ENCODE measurements at regions not wholly inside any gene's neighbourhood (a gene's known extent, or its start where the extent isn't known, plus 50 kb on each side); places are given as distances from the start of the nearest gene placed in this dataset.
A peak's percentile ranks its signal among the peaks of the same experiment; 100 is the strongest.

- DNase-seq = no peak
Observed at GRCh38 chr3:107428051-107428858, 51.0 kb downstream of the CCDC54 start.

- DNase-seq = peak; percentile 62
Observed at GRCh38 chr3:107429320-107430181, 52.3 kb downstream of the CCDC54 start.

GRCh38 chr3:107430214-107430995, 53.2 kb downstream of the CCDC54 start:
- no peak for DNase-seq

DNA sequence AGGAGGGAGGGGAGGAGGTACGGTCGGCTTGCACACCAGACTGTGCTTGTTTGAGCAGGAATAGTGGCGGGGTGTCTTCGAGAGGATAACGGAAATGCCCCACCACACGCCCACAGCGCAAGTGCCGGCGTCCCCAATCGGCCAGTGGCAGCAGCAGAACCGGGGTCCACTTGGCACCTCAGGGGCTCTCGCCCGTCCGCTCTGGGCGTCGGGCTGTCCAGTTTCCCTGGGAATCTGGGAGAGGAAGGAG, 53.7 kb downstream of the CCDC54 start:
- peak; percentile 15 for DNase-seq

GRCh38 chr3:107431246-107432012, 54.2 kb downstream of the CCDC54 start:
- peak; percentile 25 for DNase-seq

DNA sequence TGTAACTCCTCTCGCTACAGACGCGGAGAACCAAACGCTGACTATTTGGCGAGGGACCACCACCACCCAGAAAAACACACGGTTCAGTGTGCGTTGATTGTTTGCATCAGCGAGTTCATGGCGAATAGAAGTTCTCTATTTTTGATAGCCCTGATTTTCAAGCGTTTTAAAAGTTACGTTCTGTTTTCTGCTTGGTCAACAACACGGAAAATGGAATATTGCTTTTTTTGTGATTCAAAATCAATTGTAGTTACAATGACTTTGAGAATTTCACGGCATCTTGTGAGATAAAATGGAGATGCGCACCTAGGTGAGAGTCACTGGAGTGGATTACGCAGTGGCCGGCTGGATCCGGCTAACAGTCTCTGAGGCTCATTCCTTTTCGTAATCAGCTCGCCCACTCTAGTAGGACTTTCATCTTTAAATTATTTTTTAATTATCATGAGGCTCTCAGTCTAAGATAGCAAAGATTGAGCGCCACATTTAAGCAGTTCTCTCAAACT, 54.8 kb downstream of the CCDC54 start:
- DNase-seq = no peak

DNA sequence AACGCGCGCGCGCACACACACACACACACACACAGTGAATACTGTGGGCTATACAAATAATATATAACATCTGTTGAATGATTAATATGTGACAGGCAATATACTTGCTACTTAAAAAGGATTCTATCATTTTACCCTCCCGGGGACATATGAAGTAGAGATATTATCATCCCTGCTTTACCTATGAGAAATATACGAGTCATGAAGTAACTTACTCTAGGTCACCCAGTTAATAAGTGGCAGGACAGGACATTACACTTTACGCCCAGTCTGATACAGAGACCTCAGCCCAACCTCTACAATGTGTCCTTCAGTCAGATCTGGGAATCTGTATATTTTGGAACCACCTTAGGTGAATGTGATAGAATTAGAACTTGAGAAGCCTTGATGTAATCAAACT, 55.4 kb downstream of the CCDC54 start:
- no peak for DNase-seq

DNA sequence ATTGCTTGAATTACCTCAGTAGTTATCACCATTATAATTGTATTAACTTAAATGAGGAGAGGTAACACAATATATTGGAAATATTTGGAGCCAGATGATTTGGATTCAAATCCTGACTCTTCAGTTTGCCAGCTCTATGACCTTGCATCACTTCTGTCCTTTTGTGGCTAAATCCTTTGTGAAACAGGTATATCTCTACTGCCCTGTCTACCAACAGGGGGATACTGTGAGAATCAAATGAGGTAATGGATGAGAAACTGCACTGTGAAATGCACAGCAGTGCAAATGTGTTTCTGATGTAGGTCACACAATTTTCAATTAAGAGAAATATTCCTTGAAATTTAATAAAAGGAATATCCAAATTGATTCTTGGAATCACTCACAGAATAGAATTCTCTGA, 58.8 kb downstream of the CCDC54 start:
- DNase-seq = no peak

DNA sequence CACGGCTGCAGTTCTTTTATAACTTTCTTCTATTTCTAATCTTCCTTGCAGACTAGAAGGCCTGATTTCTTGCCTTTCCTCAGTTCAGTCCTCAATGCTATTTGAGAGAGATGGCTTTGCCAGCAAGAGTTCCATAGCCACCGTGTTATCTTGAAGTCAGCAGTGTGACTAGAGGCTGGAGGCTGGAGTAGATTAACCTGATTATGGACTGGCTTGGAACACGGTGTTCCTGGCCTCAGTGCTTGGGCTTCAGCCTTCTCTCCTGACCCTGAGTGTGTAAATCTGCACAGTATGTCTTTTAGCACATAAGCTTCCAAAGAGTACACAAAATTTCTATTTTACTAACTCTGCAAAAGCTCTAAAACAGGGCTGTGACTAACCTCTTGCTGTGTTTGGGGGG, 61.4 kb downstream of the CCDC54 start:
- DNase-seq = no peak

GRCh38 chr3:107441617-107442016, 64.4 kb downstream of the CCDC54 start:
- no peak for DNase-seq

GRCh38 chr3:107443461-107443860, 66.2 kb downstream of the CCDC54 start:
- no peak for DNase-seq

- no peak for DNase-seq
Observed at GRCh38 chr3:107446706-107447105, 69.5 kb downstream of the CCDC54 start.

- DNase-seq = no peak
Observed at GRCh38 chr3:107450254-107450893, 72.4 kb upstream of the BBX start.

- DNase-seq = no peak
Observed at GRCh38 chr3:107452436-107452835, 70.3 kb upstream of the BBX start.

GRCh38 chr3:107453504-107453903, 69.3 kb upstream of the BBX start:
- no peak for DNase-seq

DNA sequence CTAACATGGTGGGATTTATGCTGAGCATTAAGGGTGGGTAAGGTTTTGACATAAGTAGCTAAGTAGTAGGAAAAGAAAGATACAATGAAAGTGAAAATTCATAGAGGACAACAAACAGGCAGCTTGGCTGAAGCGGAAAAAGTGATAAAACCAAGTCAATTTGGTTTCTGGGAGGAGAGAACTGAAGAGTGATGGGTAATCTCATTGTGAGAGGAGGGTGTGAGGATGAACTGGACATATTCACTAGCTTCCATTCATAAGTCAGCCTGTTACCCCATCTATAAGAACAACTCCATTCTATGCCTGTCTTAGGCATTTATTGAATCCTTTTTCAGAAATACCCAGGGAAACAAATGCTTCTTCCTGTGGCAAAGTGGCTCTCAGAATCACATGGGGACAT, 67.1 kb upstream of the BBX start:
- no peak for DNase-seq

DNA sequence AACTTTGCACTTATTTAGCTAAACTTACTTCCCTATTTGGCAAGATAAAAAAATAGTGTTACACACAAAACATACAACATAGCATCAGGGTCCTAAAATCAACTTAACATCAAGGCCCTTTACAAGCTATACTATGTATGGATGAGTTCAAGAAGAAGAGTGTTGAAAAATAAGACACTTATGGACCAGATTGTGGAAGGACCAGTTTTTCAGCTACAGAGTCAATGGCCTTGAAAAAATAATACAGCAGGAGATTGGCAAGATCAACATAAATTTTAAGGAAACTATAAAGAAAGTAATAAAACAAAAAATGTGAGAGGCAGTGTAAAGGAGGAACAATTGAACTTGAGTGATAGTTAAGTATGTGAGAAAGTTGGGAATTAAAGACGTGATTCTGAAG, 66.3 kb upstream of the BBX start:
- DNase-seq = no peak

DNA sequence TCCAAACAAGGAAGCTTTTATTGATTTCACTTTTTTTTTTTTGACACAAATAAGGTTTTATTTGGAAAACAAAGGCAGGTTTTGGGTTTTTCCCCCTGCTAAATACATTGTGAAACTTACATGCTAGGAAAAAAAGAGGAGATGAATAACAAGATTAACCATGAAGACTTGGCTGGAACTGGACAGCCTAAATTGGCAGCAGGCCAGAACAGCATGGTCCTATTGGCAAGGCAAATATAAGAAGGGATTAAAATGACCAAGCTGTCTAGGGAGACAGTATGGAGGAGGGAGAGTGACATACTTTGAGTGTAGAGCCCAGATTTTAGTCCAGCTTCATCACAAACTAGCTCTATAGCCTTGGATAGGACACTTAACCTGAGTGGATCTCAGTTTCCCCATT, 63.9 kb upstream of the BBX start:
- DNase-seq = no peak

- DNase-seq = no peak
Observed at GRCh38 chr3:107461721-107462120, 61.0 kb upstream of the BBX start.

DNA sequence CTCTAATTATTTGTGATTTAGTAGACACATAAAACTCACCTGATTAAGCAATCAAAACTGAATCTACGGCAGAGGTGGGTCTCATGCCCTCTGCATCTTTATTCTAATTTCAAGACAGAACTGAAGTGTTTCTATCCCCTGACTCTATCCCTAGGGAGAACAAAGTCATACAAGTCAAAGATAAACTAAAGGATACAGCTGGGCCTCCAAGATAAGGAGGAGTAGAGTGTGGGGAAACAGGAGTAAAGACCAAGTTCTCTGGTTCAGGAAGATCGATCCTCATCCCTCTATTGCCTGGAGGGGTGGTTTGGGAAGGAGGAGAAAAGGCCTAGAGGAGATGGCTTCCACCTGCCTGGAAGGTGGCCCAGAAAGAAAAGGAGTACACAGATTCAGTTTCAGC, 58.7 kb upstream of the BBX start:
- DNase-seq = no peak

DNA sequence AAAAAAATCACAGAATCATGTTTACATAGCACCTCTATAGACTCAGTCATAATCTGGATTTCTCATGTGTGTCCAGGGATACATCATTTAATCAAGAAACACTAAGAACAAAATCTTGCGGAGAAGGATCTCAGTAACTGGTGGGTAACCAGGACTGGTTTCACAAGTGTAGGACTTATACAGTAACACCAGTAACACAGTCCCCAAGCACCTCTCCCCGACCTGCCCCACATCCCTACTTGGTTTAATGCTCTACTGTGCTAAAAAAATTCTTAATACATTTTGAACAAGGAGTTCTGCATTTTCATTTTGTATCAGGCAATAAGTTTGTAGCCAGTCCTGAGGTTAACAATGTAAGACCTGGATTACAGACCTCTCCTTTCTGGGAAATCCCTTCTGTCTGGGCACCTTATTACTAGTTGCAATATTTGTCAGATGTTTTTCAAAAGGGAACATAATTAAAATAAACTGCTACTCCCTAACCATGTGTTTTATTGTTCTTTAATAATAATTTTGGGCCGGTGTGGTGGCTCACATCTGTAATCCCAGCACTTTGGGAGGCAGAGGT, 57.6 kb upstream of the BBX start:
- DNase-seq = no peak

DNA sequence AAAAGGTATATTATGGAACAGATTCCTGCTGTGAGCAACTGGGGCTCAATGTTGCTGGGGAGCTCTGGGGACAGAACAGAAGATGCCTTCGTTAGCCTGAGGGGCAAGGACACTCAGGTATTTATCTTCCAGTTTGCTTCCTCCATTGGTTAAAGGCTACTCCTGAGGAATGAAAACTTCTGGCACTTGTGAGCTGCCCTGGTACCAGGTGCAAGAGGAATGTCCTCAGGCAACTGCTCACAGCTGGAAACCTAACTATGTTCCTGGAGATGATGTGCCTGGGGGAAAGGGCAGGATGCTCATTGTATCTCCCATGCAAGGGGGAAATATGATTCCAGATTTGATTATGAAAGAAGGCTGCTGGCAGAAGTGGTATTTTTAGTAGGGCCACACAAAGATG, 54.0 kb upstream of the BBX start:
- no peak for DNase-seq

Data from CD4-positive, alpha-beta T cell treated with Interferon gamma for 1 hour (primary cell).